Hepatic stellate cell (primary cell): ENCODE measurements at regions not wholly inside any gene's neighbourhood (a gene's known extent, or its start where the extent isn't known, plus 50 kb on each side); places are given as distances from the start of the nearest gene placed in this dataset.
"Not testable (repeated sequence)": the region's sequence is repeated elsewhere in the genome, so short reads cannot be mapped to it uniquely, and the experiment has no call there.

Experiments used
- DNase-seq: peaks from one replicate; pipeline ENCODE4 v3.0.0; 2011; ENCODE audit warnings: low spot score

- no peak for DNase-seq
Observed at GRCh38 chr14:105760691-105761344, 234.4 kb downstream of the TMEM121 start.

- DNase-seq: not testable (repeated sequence)
Observed at GRCh38 chr14:105761345-105761740, 235.0 kb downstream of the TMEM121 start.

GRCh38 chr14:105761842-105762241 lies 235.5 kb downstream of the TMEM121 start:
- DNase-seq: no peak

- DNase-seq: not testable (repeated sequence)
Observed at GRCh38 chr14:105762262-105762661, 235.9 kb downstream of the TMEM121 start.

- not testable (repeated sequence) for DNase-seq
Observed at GRCh38 chr14:105764254-105764901, 238.0 kb downstream of the TMEM121 start.

- not testable (repeated sequence) for DNase-seq
Observed at GRCh38 chr14:105765072-105765825, 238.9 kb downstream of the TMEM121 start.

- DNase-seq: no peak
Observed at GRCh38 chr14:105765893-105766614, 239.7 kb downstream of the TMEM121 start.

- DNase-seq: no peak
Observed at GRCh38 chr14:105767315-105767714, 240.9 kb downstream of the TMEM121 start.

GRCh38 chr14:105768039-105768438 lies 241.7 kb downstream of the TMEM121 start:
- DNase-seq: not testable (repeated sequence)

GRCh38 chr14:105769061-105769730 lies 242.8 kb downstream of the TMEM121 start:
- not testable (repeated sequence) for DNase-seq

GRCh38 chr14:105770619-105771216 lies 244.3 kb downstream of the TMEM121 start:
- DNase-seq: not testable (repeated sequence)

GRCh38 chr14:105771261-105772226 lies 245.2 kb downstream of the TMEM121 start:
- not testable (repeated sequence) for DNase-seq

- not testable (repeated sequence) for DNase-seq
Observed at GRCh38 chr14:105772710-105773250, 246.4 kb downstream of the TMEM121 start.

- DNase-seq: no peak
Observed at GRCh38 chr14:105773584-105773983, 247.2 kb downstream of the TMEM121 start.

- no peak for DNase-seq
Observed at GRCh38 chr14:105774001-105774400, 247.6 kb downstream of the TMEM121 start.

GRCh38 chr14:105774585-105775348 lies 248.4 kb downstream of the TMEM121 start:
- DNase-seq: not testable (repeated sequence)

GRCh38 chr14:105775349-105775923 lies 249.1 kb downstream of the TMEM121 start:
- not testable (repeated sequence) for DNase-seq

- not testable (repeated sequence) for DNase-seq
Observed at GRCh38 chr14:105776112-105776511, 249.7 kb downstream of the TMEM121 start.

GRCh38 chr14:105776924-105777323 lies 250.5 kb downstream of the TMEM121 start:
- DNase-seq: no peak
